ENCODE measurements at regions not wholly inside any gene's neighbourhood (a gene's known extent, or its start where the extent isn't known, plus 50 kb on each side); places are given as distances from the start of the nearest gene placed in this dataset.

DNA sequence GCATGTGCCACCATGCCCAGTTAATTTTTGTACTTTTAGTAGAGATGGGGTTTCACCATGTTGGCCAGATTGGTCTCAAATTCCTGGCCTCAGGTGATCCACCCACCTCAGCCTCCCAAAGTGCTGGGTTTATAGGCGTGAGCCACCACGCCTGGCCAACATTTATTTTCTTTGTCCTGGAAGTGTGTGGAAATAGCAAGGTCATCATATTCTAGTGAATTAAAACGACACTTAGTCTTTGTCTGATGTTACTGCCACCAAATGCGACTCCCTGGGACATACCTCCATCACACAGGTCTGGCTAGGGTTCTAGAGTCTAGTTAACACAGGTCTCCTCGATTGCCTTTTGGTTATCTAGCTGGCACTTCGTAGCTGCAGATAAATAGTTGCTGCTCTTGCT lies 203.1 kb downstream of the AASDH start:
- Mint-ChIP-seq H3K4me3 (no peak overlapping the region), H3K27ac (peak overlapping the region in 2 of 7 donors; percentile 28 to 58)
- TF ChIP-seq, protein P1, sequence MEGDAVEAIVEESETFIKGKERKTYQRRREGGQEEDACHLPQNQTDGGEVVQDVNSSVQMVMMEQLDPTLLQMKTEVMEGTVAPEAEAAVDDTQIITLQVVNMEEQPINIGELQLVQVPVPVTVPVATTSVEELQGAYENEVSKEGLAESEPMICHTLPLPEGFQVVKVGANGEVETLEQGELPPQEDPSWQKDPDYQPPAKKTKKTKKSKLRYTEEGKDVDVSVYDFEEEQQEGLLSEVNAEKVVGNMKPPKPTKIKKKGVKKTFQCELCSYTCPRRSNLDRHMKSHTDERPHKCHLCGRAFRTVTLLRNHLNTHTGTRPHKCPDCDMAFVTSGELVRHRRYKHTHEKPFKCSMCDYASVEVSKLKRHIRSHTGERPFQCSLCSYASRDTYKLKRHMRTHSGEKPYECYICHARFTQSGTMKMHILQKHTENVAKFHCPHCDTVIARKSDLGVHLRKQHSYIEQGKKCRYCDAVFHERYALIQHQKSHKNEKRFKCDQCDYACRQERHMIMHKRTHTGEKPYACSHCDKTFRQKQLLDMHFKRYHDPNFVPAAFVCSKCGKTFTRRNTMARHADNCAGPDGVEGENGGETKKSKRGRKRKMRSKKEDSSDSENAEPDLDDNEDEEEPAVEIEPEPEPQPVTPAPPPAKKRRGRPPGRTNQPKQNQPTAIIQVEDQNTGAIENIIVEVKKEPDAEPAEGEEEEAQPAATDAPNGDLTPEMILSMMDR (IDR thresholded peaks at IDR 0.05), result no peak

DNA sequence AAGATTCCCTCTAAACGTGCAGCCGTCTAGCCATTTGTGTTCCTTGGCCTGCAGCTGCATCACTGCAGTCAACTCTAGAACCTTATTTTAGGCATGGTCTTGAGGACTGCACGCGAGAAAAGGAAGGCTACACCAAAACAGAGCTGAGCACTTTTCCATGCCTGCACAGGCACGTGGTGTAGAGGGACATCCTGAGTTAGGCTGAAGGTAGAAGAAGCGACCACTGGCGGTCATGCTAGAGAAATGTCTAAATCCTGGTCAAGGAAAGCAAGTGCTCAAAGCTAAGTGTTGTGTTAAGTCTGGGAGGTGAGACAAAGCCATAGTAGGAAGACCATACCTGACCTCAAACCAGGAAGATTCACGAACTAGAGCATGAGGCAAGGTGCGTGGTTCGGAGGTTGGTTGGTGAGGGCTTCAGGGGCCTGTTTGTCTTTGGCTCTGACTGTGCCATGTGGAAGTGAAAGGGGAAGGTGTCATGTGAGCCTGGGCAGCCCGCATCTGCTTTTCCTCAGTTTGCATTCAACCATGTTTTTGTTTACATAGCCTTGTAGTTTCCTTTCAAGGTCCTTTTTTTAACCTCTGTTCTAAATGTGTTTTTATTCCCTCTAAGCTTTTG lies 203.8 kb downstream of the AASDH start:
- Mint-ChIP-seq H3K27me3 (ENCODE audit: low read depth in 3 of 3) (peaks cover 0 to 1% (median 0%) of the 10 kb centered on the region in 3 donors), H3K4me3 (peak overlapping the region in 1 of 2 donors; percentile 60), H3K27ac (peak overlapping the region in 5 of 7 donors; percentile 28 to 75 (median 49)), H3K4me1 (peaks cover 18% of the 10 kb centered on the region), H3K36me3 (no peaks in the 10 kb centered on the region), H3K9me3 (no peaks in the 10 kb centered on the region)
- Histone ChIP-seq H3K27me3 (ENCODE audit: control insufficient read depth in 2 of 2, insufficient read depth in 2 of 2, low read length in 2 of 2) (no peaks in the 10 kb centered on the region), H3K36me3 (replicated peaks in 1 of 2; ENCODE audit: control insufficient read depth in 1 of 2, insufficient read depth in 2 of 2, low read length in 2 of 2) (no peaks in the 10 kb centered on the region), H3K4me2 (replicated peaks; ENCODE audit: extremely low read depth, low read length, poor library complexity, severe bottlenecking) (no peak overlapping the region), H3K4me1 (ENCODE audit: control insufficient read depth in 1 of 2, insufficient read depth in 2 of 2, low read length in 2 of 2) (peaks cover 0 to 4% of the 10 kb centered on the region in 2 donors), H2AFZ (ENCODE audit: insufficient read depth, low read depth, low read length, poor library complexity, severe bottlenecking) (peak overlapping the region; percentile 66), H3K9me3 (replicated peaks in 1 of 2; ENCODE audit: control insufficient read depth in 1 of 2, insufficient read depth in 1 of 2, low read length in 2 of 2) (no peaks in the 10 kb centered on the region), H3K79me2 (ENCODE audit: insufficient read depth, low read length) (no peaks in the 10 kb centered on the region), H3K9ac (ENCODE audit: insufficient read depth, low read length, poor library complexity, severe bottlenecking) (no peak overlapping the region), H3K27ac (ENCODE audit: low read depth in 1 of 2, low read length in 2 of 2) (no peak overlapping the region), H3K4me3 (replicated peaks in 1 of 3; ENCODE audit: low read depth in 2 of 3, low read length in 3 of 3) (no peak overlapping the region), H4K20me1 (ENCODE audit: insufficient read depth, low read length) (no peaks in the 10 kb centered on the region)
- 77% methylated on average over 9 of the region's 11 CpGs for WGBS (ENCODE audit: insufficient coverage)
- intact Hi-C loops (cut with micrococcal nuclease), result no loop called here
- TF ChIP-seq, protein P1 (IDR thresholded peaks at IDR 0.05), result no peak
- DNase-seq, result peak in 2 of 3 donors; percentile 2 to 5

More for the DNA sequence above, 203.1 kb downstream of the AASDH start:
- no peaks in the 10 kb centered on the region for H3K9me3 Mint-ChIP-seq
- Histone ChIP-seq H4K20me1 (ENCODE audit: insufficient read depth, low read length) (no peaks in the 10 kb centered on the region), H2AFZ (ENCODE audit: insufficient read depth, low read depth, low read length, poor library complexity, severe bottlenecking) (no peak overlapping the region), H3K27me3 (ENCODE audit: control insufficient read depth in 2 of 2, insufficient read depth in 2 of 2, low read length in 2 of 2) (no peaks in the 10 kb centered on the region), H3K9me3 (replicated peaks in 1 of 2; ENCODE audit: control insufficient read depth in 1 of 2, insufficient read depth in 1 of 2, low read length in 2 of 2) (no peaks in the 10 kb centered on the region), H3K27ac (ENCODE audit: low read depth in 1 of 2, low read length in 2 of 2) (no peak overlapping the region), H3K36me3 (replicated peaks in 1 of 2; ENCODE audit: control insufficient read depth in 1 of 2, insufficient read depth in 2 of 2, low read length in 2 of 2) (no peaks in the 10 kb centered on the region), H3K9ac (ENCODE audit: insufficient read depth, low read length, poor library complexity, severe bottlenecking) (no peak overlapping the region), H3K4me2 (replicated peaks; ENCODE audit: extremely low read depth, low read length, poor library complexity, severe bottlenecking) (no peak overlapping the region), H3K79me2 (ENCODE audit: insufficient read depth, low read length) (no peaks in the 10 kb centered on the region), H3K4me1 (ENCODE audit: control insufficient read depth in 1 of 2, insufficient read depth in 2 of 2, low read length in 2 of 2) (peaks cover 0 to 4% of the 10 kb centered on the region in 2 donors), H3K4me3 (replicated peaks in 1 of 3; ENCODE audit: low read depth in 2 of 3, low read length in 3 of 3) (no peak overlapping the region)
- no peak for DNase-seq
- intact Hi-C loops (cut with micrococcal nuclease), result no loop called here
- no peaks in the 10 kb centered on the region for H3K36me3 Mint-ChIP-seq
- peaks cover 18% of the 10 kb centered on the region for H3K4me1 Mint-ChIP-seq
- H3K27me3 Mint-ChIP-seq (ENCODE audit: low read depth in 3 of 3), result peaks cover 0 to 2% (median 0%) of the 10 kb centered on the region in 3 donors
- 90% methylated on average over 2 of the region's 6 CpGs for WGBS (ENCODE audit: insufficient coverage)
